ENCODE measurements at regions not wholly inside any gene's neighbourhood (a gene's known extent, or its start where the extent isn't known, plus 50 kb on each side); places are given as distances from the start of the nearest gene placed in this dataset.

GRCh38 chr6:3912361-3913076 lies 63.3 kb downstream of the FAM50B start:
- TF ChIP-seq POLR2AphosphoS5 (IDR thresholded peaks at IDR 0.05; ENCODE audit: insufficient read depth in 1 of 2, low read depth in 1 of 2) (no peak), CTCF (IDR thresholded peaks at IDR 0.05) (no peak)

Measured in vagina (tissue), 2 donors.